SH-SY5Y (cell line): ENCODE measurements at regions not wholly inside any gene's neighbourhood (a gene's known extent, or its start where the extent isn't known, plus 50 kb on each side); places are given as distances from the start of the nearest gene placed in this dataset.

Experiments used
- GATA2 ChIP-seq: IDR thresholded peaks from 2 replicates; pipeline ENCODE4 v1.6.1; 2011; ENCODE audit warnings: mild to moderate bottlenecking, low read depth, low read length
- GATA3 ChIP-seq: IDR thresholded peaks from 2 replicates; pipeline ENCODE4 v1.6.1; 2011; ENCODE audit warnings: low read depth, mild to moderate bottlenecking, low read length, moderate library complexity

DNA sequence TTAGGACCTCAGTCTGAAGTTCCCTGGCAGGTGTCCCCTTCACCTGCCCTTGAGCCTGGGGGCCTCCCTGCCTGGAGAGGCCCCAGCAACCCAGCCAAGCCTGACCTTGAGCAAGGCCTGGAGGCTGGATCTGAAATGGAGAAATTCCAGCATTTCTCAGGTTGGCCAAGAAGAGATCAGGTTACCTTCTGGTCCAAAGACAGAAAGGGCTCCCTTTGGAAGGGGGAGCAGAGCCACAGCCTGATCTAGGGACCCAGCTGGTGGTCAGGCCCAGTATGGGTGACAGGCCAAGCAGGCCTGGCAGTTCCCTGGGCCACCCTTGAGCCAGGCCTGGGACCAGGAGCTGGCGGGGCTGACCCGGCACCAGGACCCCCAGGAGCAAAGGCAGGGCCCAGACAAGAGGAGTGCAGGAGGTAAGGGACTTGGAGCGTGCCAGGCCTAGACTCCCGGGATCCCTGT lies 82.8 kb downstream of the TNFAIP2 start:
- TF ChIP-seq GATA3 = no peak
- TF ChIP-seq GATA2 = no peak
